SK-N-SH treated with all-trans-retinoic acid at 6 μM for 48 hours (cell line): ENCODE measurements at regions not wholly inside any gene's neighbourhood (a gene's known extent, or its start where the extent isn't known, plus 50 kb on each side); places are given as distances from the start of the nearest gene placed in this dataset.

Experiments used
- ATAC-seq: fragments of 200-7000 bp; cut with Tn5 transposase; 3 replicates; pipeline ENCODE4 v1.9.1; 2020; ENCODE audit warnings: mild to moderate bottlenecking, moderate library complexity
- CREB5 ChIP-seq: fragments of 250-450 bp; sonication (Bioruptor Pico); IDR thresholded peaks from 2 replicates; pipeline ENCODE4 v1.5.1; 2020; ENCODE audit warnings: low read depth, mild to moderate bottlenecking, moderate library complexity
- CSDC2 ChIP-seq: fragments of 250-450 bp; sonication (Bioruptor Pico); IDR thresholded peaks from 2 replicates; pipeline ENCODE4 v1.5.0; 2020; ENCODE audit warnings: mild to moderate bottlenecking, moderate library complexity
- CSRNP3 ChIP-seq: fragments of 250-450 bp; sonication (Bioruptor Pico); IDR thresholded peaks from 2 replicates; pipeline ENCODE4 v1.5.1; 2021; ENCODE audit warnings: mild to moderate bottlenecking, moderate library complexity
- ESRRG ChIP-seq: fragments of 250-450 bp; sonication (Bioruptor Pico); IDR thresholded peaks from 2 replicates; pipeline ENCODE4 v1.6.1; 2021; ENCODE audit warnings: mild to moderate bottlenecking
- GLIS3 ChIP-seq: fragments of 250-450 bp; sonication (Bioruptor Pico); IDR thresholded peaks from 2 replicates; pipeline ENCODE4 v1.5.0; 2020; ENCODE audit warnings: mild to moderate bottlenecking, moderate library complexity
- OSR1 ChIP-seq: fragments of 250-450 bp; sonication (Bioruptor Pico); IDR thresholded peaks from 2 replicates; pipeline ENCODE4 v1.8.0; 2022; ENCODE audit warnings: moderate library complexity, mild to moderate bottlenecking, inconsistent platforms
- PATZ1 ChIP-seq: fragments of 250-450 bp; sonication (Bioruptor Pico); IDR thresholded peaks from 2 replicates; pipeline ENCODE4 v1.8.0; 2020; ENCODE audit warnings: mild to moderate bottlenecking, moderate library complexity, borderline replicate concordance
- POU6F1 ChIP-seq: fragments of 250-450 bp; sonication (Bioruptor Pico); IDR thresholded peaks from 2 replicates; pipeline ENCODE4 v1.8.0; 2021; ENCODE audit warnings: low read depth, mild to moderate bottlenecking, moderate library complexity, borderline replicate concordance
- PPARA ChIP-seq: fragments of 250-450 bp; sonication (Bioruptor Pico); IDR thresholded peaks from 2 replicates; pipeline ENCODE4 v1.5.0; 2020; ENCODE audit warnings: mild to moderate bottlenecking, borderline replicate concordance
- SNAI2 ChIP-seq: fragments of 250-450 bp; sonication (Bioruptor Pico); IDR thresholded peaks from 2 replicates; pipeline ENCODE4 v1.5.0; 2020; ENCODE audit warnings: mild to moderate bottlenecking, moderate library complexity
- TCF4 ChIP-seq: fragments of 250-450 bp; sonication (Bioruptor Pico); IDR thresholded peaks from 2 replicates; pipeline ENCODE4 v1.8.0; 2021; ENCODE audit warnings: mild to moderate bottlenecking, moderate library complexity, borderline replicate concordance
- TSHZ2 ChIP-seq: fragments of 250-450 bp; sonication (Bioruptor Pico); IDR thresholded peaks from 2 replicates; pipeline ENCODE4 v1.5.0; 2020; ENCODE audit warnings: mild to moderate bottlenecking, moderate library complexity
- ZC3H10 ChIP-seq: fragments of 250-450 bp; sonication (Bioruptor Pico); IDR thresholded peaks from 2 replicates; pipeline ENCODE4 v1.5.1; 2021; ENCODE audit warnings: mild to moderate bottlenecking, moderate library complexity
- ZFP3 ChIP-seq: fragments of 250-450 bp; sonication (Bioruptor Pico); IDR thresholded peaks from 2 replicates; pipeline ENCODE4 v1.5.0; 2020; ENCODE audit warnings: mild to moderate bottlenecking, moderate library complexity
- ZFP30 ChIP-seq: fragments of 450-650 bp; formaldehyde crosslinking; IDR thresholded peaks from 2 replicates; pipeline ENCODE4 v1.5.0; 2022; ENCODE audit warnings: mild to moderate bottlenecking, moderate library complexity
- ZNF565 ChIP-seq: fragments of 450-650 bp; formaldehyde crosslinking; conservative IDR thresholded peaks from 2 replicates; pipeline ENCODE4 v1.5.0; 2020; ENCODE audit warnings: low read depth, mild to moderate bottlenecking, moderate library complexity
- ZNF70 ChIP-seq: fragments of 450-650 bp; formaldehyde crosslinking; IDR thresholded peaks from 2 replicates; pipeline ENCODE4 v1.5.0; 2020; ENCODE audit warnings: mild to moderate bottlenecking, moderate library complexity

GRCh38 chr12:113659416-113659815, 187.7 kb upstream of the LHX5 start:
- no peak for ATAC-seq
- TF ChIP-seq ZFP3: no peak
- no peak for TF ChIP-seq GLIS3
- no peak for TF ChIP-seq ZFP30 (CRISPR knock-in tag)
- TF ChIP-seq PPARA (CRISPR knock-in tag): no peak
- no peak for TF ChIP-seq CSDC2 (CRISPR knock-in tag)
- no peak for TF ChIP-seq ZC3H10

GRCh38 chr12:113659015-113659414, 187.3 kb upstream of the LHX5 start:
- no peak for ATAC-seq
- no peak for TF ChIP-seq PATZ1 (CRISPR knock-in tag)
- TF ChIP-seq OSR1 (CRISPR knock-in tag): no peak
- TF ChIP-seq CSDC2 (CRISPR knock-in tag): no peak
- TF ChIP-seq ZFP3: no peak
- no peak for TF ChIP-seq ZNF70
- no peak for TF ChIP-seq PPARA (CRISPR knock-in tag)
- TF ChIP-seq ZNF565 (CRISPR knock-in tag): no peak
- no peak for TF ChIP-seq CREB5 (CRISPR knock-in tag)
- TF ChIP-seq TSHZ2 (CRISPR knock-in tag): no peak
- TF ChIP-seq ZFP30 (CRISPR knock-in tag): no peak
- TF ChIP-seq SNAI2: no peak
- TF ChIP-seq ZC3H10: no peak
- TF ChIP-seq POU6F1 (CRISPR knock-in tag): no peak
- no peak for TF ChIP-seq TCF4 (CRISPR knock-in tag)
- TF ChIP-seq ESRRG (CRISPR knock-in tag): no peak

- ATAC-seq: no peak
- no peak for TF ChIP-seq TSHZ2 (CRISPR knock-in tag)
- no peak for TF ChIP-seq ZFP30 (CRISPR knock-in tag)
- TF ChIP-seq CSRNP3 (CRISPR knock-in tag): no peak
- no peak for TF ChIP-seq PPARA (CRISPR knock-in tag)
Measured at GRCh38 chr12:113658006-113658655, 186.5 kb upstream of the LHX5 start.
